K562 (cell line): ENCODE measurements at regions not wholly inside any gene's neighbourhood (a gene's known extent, or its start where the extent isn't known, plus 50 kb on each side); places are given as distances from the start of the nearest gene placed in this dataset.

Experiments used
- ATAC-seq: fragments of 200-7000 bp; cut with Tn5 transposase; 3 replicates; pipeline ENCODE4 v1.9.1; 2020; ENCODE audit warnings: moderate library complexity
- BruUV-seq: library from RNA; stranded (reverse); fragments of 400-500 nt; replicated peaks from 2 replicates; lab custom pipeline; 2021; lab: Mats Ljungman, UMichigan
- CTCF ChIA-PET: fragments of 300-600 bp; formaldehyde crosslinking; extraction: SDS; loops from one replicate; lab custom pipeline; 2021; ENCODE audit warnings: low intra/inter-chr PET ratio; lab: Yijun Ruan, JAX
- POLR2A ChIA-PET: fragments of 300-600, 350-650 bp; sonication (Branson Sonifier 250); formaldehyde crosslinking; extraction: SDS; loops from one replicate; lab custom pipeline; 2021; ENCODE audit warnings: antibody characterized with exemption, inconsistent platforms; lab: Yijun Ruan, JAX
- DNase-seq, 4 experiments: peaks; one replicate each; pipeline versions ENCODE4 v3.0.0 to v3.0.0-alpha.2; 2011 to 2018; ENCODE audit warnings: low spot score in 3 of 4, mixed read lengths in 3 of 4; ENCODE audit errors: extremely low read depth in 1 of 4
- FAIRE-seq: peaks from 2 replicates; lab custom pipeline; 2011; peaks lifted over from hg19 to GRCh38; lab: Jason Lieb, UNC
- H2AFZ ChIP-seq: 2 replicates; pipeline ENCODE4 v1.6.0; 2011; ENCODE audit warnings: low read depth, low read length, control low read depth, inconsistent platforms
- H3K27ac ChIP-seq: fragments of 200-600 bp; 3 replicates; pipeline ENCODE4 v1.8.0; 2011; ENCODE audit warnings: low read depth, mild to moderate bottlenecking, control low read depth, inconsistent platforms, low read length, moderate library complexity, mixed read lengths; ENCODE audit errors: extremely low read depth
- H3K27me3 ChIP-seq, 2 experiments: fragments of 300-600 bp in 1 of 2; 2 replicates in 1 of 2; 3 replicates in 1 of 2; pipeline versions ENCODE4 v1.6.0 to v1.8.0; 2011; ENCODE audit warnings: inconsistent platforms in 2 of 2, low read length in 2 of 2, mild to moderate bottlenecking in 1 of 2, mixed read lengths in 1 of 2, moderate library complexity in 1 of 2; ENCODE audit not compliant: control insufficient read depth in 2 of 2, insufficient read depth in 2 of 2
- H3K36me3 ChIP-seq: fragments of 300-600 bp; 3 replicates; pipeline ENCODE4 v1.8.0; 2011; ENCODE audit warnings: mild to moderate bottlenecking, low read length, inconsistent platforms; ENCODE audit not compliant: control insufficient read depth, insufficient read depth
- H3K4me1 ChIP-seq, 2 experiments: fragments of 200-600 bp in 1 of 2; replicated peaks in 1 of 2; 2 replicates in 1 of 2; 3 replicates in 1 of 2; pipeline versions ENCODE4 v1.5.1 to v1.8.0; 2011; ENCODE audit warnings: inconsistent platforms in 2 of 2, low read length in 2 of 2, mild to moderate bottlenecking in 1 of 2, mixed read lengths in 1 of 2, moderate library complexity in 1 of 2; ENCODE audit not compliant: control insufficient read depth in 2 of 2, insufficient read depth in 2 of 2
- H3K4me2 ChIP-seq: 2 replicates; pipeline ENCODE4 v1.6.1; 2011; ENCODE audit warnings: low read length, control low read depth, inconsistent platforms, mixed read lengths; ENCODE audit not compliant: insufficient read depth
- H3K4me3 ChIP-seq: fragments of 200-600 bp; sonication (generic), shearing (Covaris generic); 2 replicates; pipeline ENCODE4 v1.5.1; 2016; ENCODE audit warnings: control low read depth, inconsistent platforms
- H3K79me2 ChIP-seq: fragments of 200-600 bp; 3 replicates; pipeline ENCODE4 v1.8.0; 2011; ENCODE audit warnings: low read length, inconsistent platforms; ENCODE audit not compliant: control insufficient read depth, insufficient read depth
- H3K9ac ChIP-seq, 2 experiments: 2 replicates each; pipeline versions ENCODE4 v1.6.0 to v1.6.1; 2011; ENCODE audit warnings: low read depth in 2 of 2, low read length in 2 of 2, control low read depth in 1 of 2, inconsistent platforms in 1 of 2, mild to moderate bottlenecking in 1 of 2, mixed read lengths in 1 of 2; ENCODE audit not compliant: insufficient read depth in 1 of 2
- H3K9me1 ChIP-seq: one replicate; pipeline ENCODE4 v1.6.0; 2011; ENCODE audit warnings: inconsistent platforms, mild to moderate bottlenecking, low read length, moderate library complexity; ENCODE audit not compliant: control insufficient read depth, insufficient read depth
- H3K9me3 ChIP-seq: replicated peaks from 2 replicates; pipeline ENCODE4 v1.5.1; 2011; ENCODE audit warnings: low read depth, low read length, inconsistent platforms; ENCODE audit not compliant: control insufficient read depth, insufficient read depth
- H4K20me1 ChIP-seq: replicated peaks from 2 replicates; pipeline ENCODE4 v1.6.1; 2011; ENCODE audit warnings: low read length, inconsistent platforms, mixed read lengths; ENCODE audit not compliant: control insufficient read depth, insufficient read depth
- ATF1 ChIP-seq, 2 experiments: fragments of 450-650 bp in 1 of 2; IDR thresholded peaks; 2 replicates each; pipeline ENCODE4 v1.6.1; 2016; ENCODE audit warnings: missing compliant biosample characterization in 1 of 2, missing genetic modification characterization in 1 of 2
- EGR1 ChIP-seq: fragments of 450-650 bp; conservative IDR thresholded peaks from 2 replicates; pipeline ENCODE4 v1.6.1; 2017; ENCODE audit warnings: mild to moderate bottlenecking
- IRF1 ChIP-seq: sonication (generic); formaldehyde crosslinking; IDR thresholded peaks from 2 replicates; pipeline ENCODE4 v1.8.0; 2022; ENCODE audit warnings: missing genetic modification reagents, mild to moderate bottlenecking, borderline replicate concordance
- KDM2B ChIP-seq: fragments of 250-450 bp; sonication (Bioruptor Pico); IDR thresholded peaks from 2 replicates; pipeline ENCODE4 v1.8.0; 2021; ENCODE audit warnings: mild to moderate bottlenecking, moderate library complexity
- NCOR1 ChIP-seq: fragments of 450-650 bp; IDR thresholded peaks from 2 replicates; pipeline ENCODE4 v1.6.1; 2016; ENCODE audit warnings: mild to moderate bottlenecking, moderate library complexity
- NR3C1 ChIP-seq: sonication (generic); formaldehyde crosslinking; IDR thresholded peaks from 2 replicates; pipeline ENCODE4 v1.8.1; 2022; ENCODE audit warnings: missing genetic modification reagents
- RNF2 ChIP-seq: sonication (generic); IDR thresholded peaks from 2 replicates; pipeline ENCODE4 v1.6.1; 2016
- TAF15 ChIP-seq: fragments of 200-400 bp; formaldehyde crosslinking; IDR thresholded peaks from 2 replicates; pipeline ENCODE4 v1.6.1; 2017; ENCODE audit warnings: mild to moderate bottlenecking, low read depth, low read length, moderate library complexity
- TAL1 ChIP-seq: fragments of 450-650 bp; IDR thresholded peaks from 2 replicates; pipeline ENCODE4 v1.6.1; 2016; ENCODE audit warnings: mild to moderate bottlenecking
- THRB ChIP-seq: fragments of 450-650 bp; formaldehyde crosslinking; conservative IDR thresholded peaks from 2 replicates; pipeline ENCODE4 v1.4.0; 2022; ENCODE audit warnings: mild to moderate bottlenecking, missing genetic modification characterization
- ZBTB40 ChIP-seq, 2 experiments: fragments of 450-650 bp in 1 of 2; sonication (generic) in 1 of 2; formaldehyde crosslinking in 1 of 2; IDR thresholded peaks; 2 replicates each; pipeline versions ENCODE4 v1.7.1 to v1.9.0; 2016 to 2022; ENCODE audit warnings: inconsistent platforms in 1 of 2, mild to moderate bottlenecking in 1 of 2, missing genetic modification reagents in 1 of 2
- ZNF3 ChIP-seq: fragments of 250-450 bp; sonication (Bioruptor Pico); IDR thresholded peaks from 2 replicates; pipeline ENCODE4 v1.5.0; 2021; ENCODE audit warnings: mild to moderate bottlenecking, moderate library complexity
- WGBS: fragments of 100-300 bp; shearing (Covaris generic); methylation state at CpG from one replicate; pipeline ENCODE4 v1.1.6; 2016; ENCODE audit warnings: low coverage, mixed read lengths; ENCODE audit not compliant: insufficient coverage; ENCODE audit errors: missing lambda C conversion rate; 5-methylcytosine and 5-hydroxymethylcytosine counted together
- in situ Hi-C: fragments of 300-500 bp; cut with MboI; formaldehyde crosslinking; loops from 4 replicates; pipeline ENCODE4 v1.15.0; 2018; ENCODE audit warnings: inconsistent platforms, mixed read lengths
- intact Hi-C: fragments of 100-400 bp; cut with micrococcal nuclease; formaldehyde crosslinking; loops from 2 replicates; pipeline ENCODE4 v1.14.2; 2022

- H3K4me2 ChIP-seq: no peak overlapping the region
- H4K20me1 ChIP-seq: 0 out of 2 replicates have a peak, but pooled peaks cover 3% of the 10 kb centered on the region
- no peak for FAIRE-seq
- peaks cover 2 to 36% of the 10 kb centered on the region in 2 experiments; a peak in 3 of 5 replicates for H3K27me3 ChIP-seq
- in situ Hi-C loops: no loop called here
- no peaks in the 10 kb centered on the region for H3K79me2 ChIP-seq
- DNase-seq: no peak
- H2AFZ ChIP-seq: no peak overlapping the region
- no peaks in the 10 kb centered on the region for H3K4me1 ChIP-seq
- POLR2A ChIA-PET: no interaction called here
- H3K9ac ChIP-seq: no peak overlapping the region
- CTCF ChIA-PET: no interaction called here
- H3K9me1 ChIP-seq: no peaks in the 10 kb centered on the region
- H3K4me3 ChIP-seq: no peak overlapping the region
- no peak for TF ChIP-seq ZNF3
- TF ChIP-seq KDM2B (CRISPR knock-in tag): no peak
- TF ChIP-seq RNF2: no peak
- TF ChIP-seq TAL1: no peak
- no peak for TF ChIP-seq EGR1
- TF ChIP-seq ZBTB40 (IDR thresholded peaks at IDR 0.05): no peak
- TF ChIP-seq ZBTB40 (CRISPR knock-in tag; IDR thresholded peaks at IDR 0.05): no peak
- no peak for TF ChIP-seq TAF15
- no peak for TF ChIP-seq NR3C1 (CRISPR knock-in tag)
- TF ChIP-seq ATF1 (CRISPR knock-in tag; IDR thresholded peaks at IDR 0.05): no peak
- no peak for TF ChIP-seq ATF1 (tag; IDR thresholded peaks at IDR 0.05)
- no peak for TF ChIP-seq IRF1
- TF ChIP-seq THRB: no peak
- TF ChIP-seq NCOR1: no peak
- no peak overlapping the region for H3K27ac ChIP-seq
- H3K36me3 ChIP-seq: no peaks in the 10 kb centered on the region
- intact Hi-C loops: no loop called here
- H3K9me3 ChIP-seq: no peaks in the 10 kb centered on the region
- no TSS peak for BruUV-seq
- WGBS: 8% methylated on average over 5 of the region's 5 CpGs
- no peak for ATAC-seq
Observed at GRCh38 chr11:112346586-112346985, 85.9 kb upstream of the PLET1 start.
